Mononuclear cell (primary cell): ENCODE measurements at regions not wholly inside any gene's neighbourhood (a gene's known extent, or its start where the extent isn't known, plus 50 kb on each side); places are given as distances from the start of the nearest gene placed in this dataset.

ENCODE experiments used
- H3K27me3 ChIP-seq: 2 replicates; pipeline ENCODE4 v1.6.0; 2011; ENCODE audit warnings: low read length, control low read depth; ENCODE audit not compliant: insufficient read depth
- H3K4me1 ChIP-seq: 2 replicates; pipeline ENCODE4 v1.5.1; 2011; ENCODE audit warnings: mild to moderate bottlenecking, low read length, control low read depth; ENCODE audit not compliant: insufficient read depth
- H3K4me3 ChIP-seq: 2 replicates; pipeline ENCODE4 v1.5.1; 2011; ENCODE audit warnings: mild to moderate bottlenecking, low read length, moderate library complexity
- H3K9me3 ChIP-seq: 2 replicates; pipeline ENCODE4 v1.5.1; 2011; ENCODE audit warnings: low read depth, mild to moderate bottlenecking, control low read depth, low read length

- Histone ChIP-seq H3K4me1 (no peaks in the 10 kb centered on the region), H3K4me3 (no peak overlapping the region), H3K27me3 (no peaks in the 10 kb centered on the region), H3K9me3 (peaks cover 12% of the 10 kb centered on the region)
These were observed 103.3 kb upstream of the SPRED1 start for GRCh38 chr15:38149315-38149714.

GRCh38 chr15:38150148-38150547 lies 102.5 kb upstream of the SPRED1 start:
- Histone ChIP-seq H3K4me1 (no peaks in the 10 kb centered on the region), H3K27me3 (no peaks in the 10 kb centered on the region), H3K4me3 (no peak overlapping the region), H3K9me3 (peaks cover 12% of the 10 kb centered on the region)

GRCh38 chr15:38150794-38151193 lies 101.8 kb upstream of the SPRED1 start:
- no peak overlapping the region for H3K4me3 ChIP-seq
- no peaks in the 10 kb centered on the region for H3K4me1 ChIP-seq
- peaks cover 12% of the 10 kb centered on the region for H3K9me3 ChIP-seq
- H3K27me3 ChIP-seq = no peaks in the 10 kb centered on the region

- peaks cover 12% of the 10 kb centered on the region for H3K9me3 ChIP-seq
- no peak overlapping the region for H3K4me3 ChIP-seq
- no peaks in the 10 kb centered on the region for H3K4me1 ChIP-seq
- H3K27me3 ChIP-seq = no peaks in the 10 kb centered on the region
These were observed 98.9 kb upstream of the SPRED1 start for GRCh38 chr15:38153781-38154180.

- H3K27me3 ChIP-seq = no peaks in the 10 kb centered on the region
- no peak overlapping the region for H3K4me3 ChIP-seq
- H3K9me3 ChIP-seq = peaks cover 12% of the 10 kb centered on the region
- H3K4me1 ChIP-seq = no peaks in the 10 kb centered on the region
These were observed 98.4 kb upstream of the SPRED1 start for GRCh38 chr15:38154255-38154654.

- Histone ChIP-seq H3K9me3 (peaks cover 12% of the 10 kb centered on the region), H3K27me3 (no peaks in the 10 kb centered on the region), H3K4me3 (no peak overlapping the region), H3K4me1 (no peaks in the 10 kb centered on the region)
These were observed 97.8 kb upstream of the SPRED1 start for GRCh38 chr15:38154837-38155236.

GRCh38 chr15:38163658-38164057 lies 89.0 kb upstream of the SPRED1 start:
- H3K4me3 ChIP-seq = no peak overlapping the region
- H3K27me3 ChIP-seq = peaks cover 13% of the 10 kb centered on the region
- H3K9me3 ChIP-seq = no peaks in the 10 kb centered on the region
- H3K4me1 ChIP-seq = no peaks in the 10 kb centered on the region

- Histone ChIP-seq H3K27me3 (peaks cover 13% of the 10 kb centered on the region), H3K9me3 (no peaks in the 10 kb centered on the region), H3K4me3 (no peak overlapping the region), H3K4me1 (no peaks in the 10 kb centered on the region)
These were observed 88.6 kb upstream of the SPRED1 start for GRCh38 chr15:38164061-38164460.

- H3K27me3 ChIP-seq = peaks cover 13% of the 10 kb centered on the region
- no peaks in the 10 kb centered on the region for H3K4me1 ChIP-seq
- no peak overlapping the region for H3K4me3 ChIP-seq
- no peaks in the 10 kb centered on the region for H3K9me3 ChIP-seq
These were observed 88.1 kb upstream of the SPRED1 start for GRCh38 chr15:38164507-38164906.

- H3K27me3 ChIP-seq = peaks cover 7% of the 10 kb centered on the region
- H3K4me3 ChIP-seq = no peak overlapping the region
- no peaks in the 10 kb centered on the region for H3K4me1 ChIP-seq
- no peaks in the 10 kb centered on the region for H3K9me3 ChIP-seq
These were observed 84.1 kb upstream of the SPRED1 start for GRCh38 chr15:38168467-38169070.

- Histone ChIP-seq H3K4me1 (no peaks in the 10 kb centered on the region), H3K27me3 (peaks cover 7% of the 10 kb centered on the region), H3K9me3 (no peaks in the 10 kb centered on the region), H3K4me3 (no peak overlapping the region)
These were observed 80.7 kb upstream of the SPRED1 start for GRCh38 chr15:38171973-38172372.

- H3K9me3 ChIP-seq = no peaks in the 10 kb centered on the region
- H3K4me1 ChIP-seq = no peaks in the 10 kb centered on the region
- H3K27me3 ChIP-seq = no peaks in the 10 kb centered on the region
- no peak overlapping the region for H3K4me3 ChIP-seq
These were observed 77.9 kb upstream of the SPRED1 start for GRCh38 chr15:38174691-38175090.

- Histone ChIP-seq H3K4me1 (no peaks in the 10 kb centered on the region), H3K27me3 (peaks cover 4% of the 10 kb centered on the region), H3K4me3 (no peak overlapping the region), H3K9me3 (no peaks in the 10 kb centered on the region)
These were observed 76.5 kb upstream of the SPRED1 start for GRCh38 chr15:38176155-38176554.

- H3K4me3 ChIP-seq = no peak overlapping the region
- no peaks in the 10 kb centered on the region for H3K4me1 ChIP-seq
- no peaks in the 10 kb centered on the region for H3K9me3 ChIP-seq
- peaks cover 5% of the 10 kb centered on the region for H3K27me3 ChIP-seq
These were observed 75.9 kb upstream of the SPRED1 start for GRCh38 chr15:38176691-38177090.

GRCh38 chr15:38182900-38183299 lies 69.7 kb upstream of the SPRED1 start:
- Histone ChIP-seq H3K27me3 (peaks cover 5% of the 10 kb centered on the region), H3K4me3 (no peak overlapping the region)

GRCh38 chr15:38186507-38186906 lies 66.1 kb upstream of the SPRED1 start:
- Histone ChIP-seq H3K4me3 (no peak overlapping the region), H3K27me3 (peaks cover 2% of the 10 kb centered on the region), H3K9me3 (no peaks in the 10 kb centered on the region), H3K4me1 (no peaks in the 10 kb centered on the region)

More at GRCh38 chr15:38182900-38183299, 69.7 kb upstream of the SPRED1 start:
- Histone ChIP-seq H3K9me3 (no peaks in the 10 kb centered on the region), H3K4me1 (no peaks in the 10 kb centered on the region)
